Gastrocnemius medialis (tissue), 4 donors: ENCODE measurements at regions not wholly inside any gene's neighbourhood (a gene's known extent, or its start where the extent isn't known, plus 50 kb on each side); places are given as distances from the start of the nearest gene placed in this dataset.

ENCODE experiments used
- POLR2A ChIP-seq, 2 donors: fragments of 450-650 bp; IDR thresholded peaks; one replicate each; pipeline ENCODE4 v1.6.1; 2017; ENCODE audit warnings: antibody characterized with exemption in 2 of 2, mild to moderate bottlenecking in 2 of 2, moderate library complexity in 2 of 2
- TF ChIP-seq, protein P1 (sequence below), 5 experiments: fragments of 450-650 bp in 3 of 5; fragments of 200-600 bp in 2 of 5; sonication (generic) in 2 of 5; IDR thresholded peaks in 4 of 5; conservative IDR thresholded peaks in 1 of 5; 1 replicate in 4 of 5; 2 replicates in 1 of 5; pipeline ENCODE4 v1.5.1; 2016 to 2019; ENCODE audit warnings: antibody characterized with exemption in 5 of 5, mild to moderate bottlenecking in 3 of 5, moderate library complexity in 3 of 5

DNA sequence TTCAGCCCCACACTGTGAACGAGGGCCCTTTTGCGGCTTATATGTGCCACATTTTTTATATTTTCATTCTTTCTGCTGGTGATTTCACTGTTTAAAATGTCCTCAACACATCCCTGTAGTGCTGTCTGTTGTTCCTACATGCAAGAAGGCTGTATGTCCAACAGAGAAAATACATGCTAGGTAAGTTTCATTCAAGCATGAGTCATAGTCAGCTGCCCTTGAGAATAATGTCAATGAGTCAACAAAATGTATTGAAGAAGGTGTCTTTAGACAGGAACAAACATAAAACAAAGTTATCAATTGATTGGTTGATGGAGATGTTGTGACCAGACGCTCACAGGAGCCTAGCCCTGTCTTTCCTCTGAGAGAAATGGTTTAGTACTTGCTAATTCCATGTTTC lies 553.4 kb downstream of the PLPP3 start:
- TF ChIP-seq, protein P1, sequence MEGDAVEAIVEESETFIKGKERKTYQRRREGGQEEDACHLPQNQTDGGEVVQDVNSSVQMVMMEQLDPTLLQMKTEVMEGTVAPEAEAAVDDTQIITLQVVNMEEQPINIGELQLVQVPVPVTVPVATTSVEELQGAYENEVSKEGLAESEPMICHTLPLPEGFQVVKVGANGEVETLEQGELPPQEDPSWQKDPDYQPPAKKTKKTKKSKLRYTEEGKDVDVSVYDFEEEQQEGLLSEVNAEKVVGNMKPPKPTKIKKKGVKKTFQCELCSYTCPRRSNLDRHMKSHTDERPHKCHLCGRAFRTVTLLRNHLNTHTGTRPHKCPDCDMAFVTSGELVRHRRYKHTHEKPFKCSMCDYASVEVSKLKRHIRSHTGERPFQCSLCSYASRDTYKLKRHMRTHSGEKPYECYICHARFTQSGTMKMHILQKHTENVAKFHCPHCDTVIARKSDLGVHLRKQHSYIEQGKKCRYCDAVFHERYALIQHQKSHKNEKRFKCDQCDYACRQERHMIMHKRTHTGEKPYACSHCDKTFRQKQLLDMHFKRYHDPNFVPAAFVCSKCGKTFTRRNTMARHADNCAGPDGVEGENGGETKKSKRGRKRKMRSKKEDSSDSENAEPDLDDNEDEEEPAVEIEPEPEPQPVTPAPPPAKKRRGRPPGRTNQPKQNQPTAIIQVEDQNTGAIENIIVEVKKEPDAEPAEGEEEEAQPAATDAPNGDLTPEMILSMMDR (IDR thresholded peaks at IDR 0.05 in 4 of 5, conservative IDR thresholded peaks at IDR 0.05 in 1 of 5) = no peak
- TF ChIP-seq POLR2A (IDR thresholded peaks at IDR 0.05) = no peak
